ENCODE measurements at regions not wholly inside any gene's neighbourhood (a gene's known extent, or its start where the extent isn't known, plus 50 kb on each side); places are given as distances from the start of the nearest gene placed in this dataset.

GRCh38 chr1:234683861-234684632 is 74.1 kb upstream of the IRF2BP2 start:
- DNase-seq: peak; percentile 5

- no peak for DNase-seq
These were observed 73.3 kb upstream of the IRF2BP2 start for GRCh38 chr1:234683127-234683860.

DNA sequence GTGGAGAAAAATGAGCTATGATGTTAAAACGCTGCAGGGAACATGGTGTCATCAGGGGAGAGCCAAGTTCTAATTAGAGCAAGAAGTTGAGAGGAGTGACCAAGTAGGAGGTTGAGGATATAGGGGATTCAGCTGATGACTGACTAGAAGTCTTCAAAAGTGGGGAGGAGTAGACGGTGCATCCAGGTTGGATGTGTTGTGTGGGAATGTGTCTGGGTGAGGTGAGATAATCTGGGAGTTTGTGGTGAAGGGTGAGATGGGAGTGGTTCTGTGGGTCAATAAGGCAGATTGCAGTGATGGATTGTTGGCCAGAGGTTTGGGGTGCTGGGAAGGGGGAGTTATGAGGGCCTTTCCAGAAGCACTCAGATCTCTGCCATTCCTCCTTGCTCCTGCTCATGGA is 72.0 kb upstream of the IRF2BP2 start:
- DNase-seq: no peak

GRCh38 chr1:234681065-234681464 is 71.1 kb upstream of the IRF2BP2 start:
- no peak for DNase-seq

GRCh38 chr1:234680331-234680904 is 70.4 kb upstream of the IRF2BP2 start:
- no peak for DNase-seq

DNA sequence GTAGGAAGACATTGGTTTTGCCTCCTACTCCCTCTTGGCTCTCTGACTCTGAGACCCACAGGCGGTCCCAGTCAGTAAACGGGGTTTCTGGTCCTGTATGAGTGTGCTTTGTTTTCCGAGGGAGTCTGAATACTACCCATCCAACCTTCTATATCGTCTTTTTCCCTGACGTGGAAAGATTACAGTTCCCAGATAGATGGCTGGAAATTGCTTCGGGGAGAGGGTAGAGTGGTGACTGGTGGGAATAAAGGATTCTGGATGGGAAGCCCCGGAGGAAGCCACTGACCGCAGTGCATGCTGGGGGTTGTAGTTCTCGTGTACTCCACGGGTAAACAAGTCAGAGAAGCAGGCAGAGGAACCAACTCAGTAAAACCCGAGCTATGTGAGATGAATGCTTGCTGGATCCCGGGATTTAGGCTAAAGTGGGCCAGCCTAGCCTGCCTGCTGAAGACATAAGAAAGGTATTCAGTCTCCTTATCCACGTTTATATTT is 66.2 kb upstream of the IRF2BP2 start:
- peak; percentile 63 for DNase-seq

DNA sequence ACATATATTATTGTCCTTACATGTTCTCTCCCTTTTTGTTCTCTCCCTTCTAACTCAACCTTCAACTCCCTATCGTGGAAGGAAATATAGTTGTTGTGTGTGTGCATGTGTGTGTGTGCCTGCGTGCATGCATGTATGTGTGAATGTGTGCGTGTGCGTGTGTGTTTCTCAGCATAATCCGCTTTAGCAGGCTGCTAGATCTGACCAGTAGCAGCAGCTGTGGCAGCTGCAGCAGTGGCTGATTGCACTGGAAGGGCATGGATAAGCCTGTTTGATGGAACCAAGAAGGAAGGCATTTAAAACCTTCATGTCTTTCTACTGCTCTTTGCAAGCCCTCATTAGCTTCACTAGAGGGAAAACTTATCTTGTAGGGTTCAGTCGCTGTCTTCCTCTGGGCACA is 65.6 kb upstream of the IRF2BP2 start:
- DNase-seq: no peak

DNA sequence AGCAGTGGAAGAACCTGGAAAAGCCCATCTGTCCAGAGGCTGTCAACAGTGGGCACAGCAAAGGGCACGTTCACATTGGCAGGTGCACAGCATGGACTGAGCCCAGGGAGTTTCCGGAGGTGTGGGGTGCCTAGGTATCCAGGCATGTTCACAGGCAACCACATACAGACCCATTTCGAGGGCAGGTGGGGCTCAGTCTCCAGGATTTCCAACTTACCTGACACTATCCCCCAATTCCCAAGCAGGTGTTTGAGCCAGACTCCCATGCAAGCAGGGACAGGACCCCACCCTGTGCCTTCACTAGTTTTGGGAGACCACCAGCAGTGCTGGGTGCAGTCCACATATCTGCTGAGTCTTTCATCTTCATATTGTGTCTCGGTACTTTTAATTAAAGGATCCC is 65.0 kb upstream of the IRF2BP2 start:
- no peak for DNase-seq

GRCh38 chr1:234674218-234674815 is 64.3 kb upstream of the IRF2BP2 start:
- DNase-seq: no peak

GRCh38 chr1:234672349-234673135 is 62.6 kb upstream of the IRF2BP2 start:
- no peak for DNase-seq

DNA sequence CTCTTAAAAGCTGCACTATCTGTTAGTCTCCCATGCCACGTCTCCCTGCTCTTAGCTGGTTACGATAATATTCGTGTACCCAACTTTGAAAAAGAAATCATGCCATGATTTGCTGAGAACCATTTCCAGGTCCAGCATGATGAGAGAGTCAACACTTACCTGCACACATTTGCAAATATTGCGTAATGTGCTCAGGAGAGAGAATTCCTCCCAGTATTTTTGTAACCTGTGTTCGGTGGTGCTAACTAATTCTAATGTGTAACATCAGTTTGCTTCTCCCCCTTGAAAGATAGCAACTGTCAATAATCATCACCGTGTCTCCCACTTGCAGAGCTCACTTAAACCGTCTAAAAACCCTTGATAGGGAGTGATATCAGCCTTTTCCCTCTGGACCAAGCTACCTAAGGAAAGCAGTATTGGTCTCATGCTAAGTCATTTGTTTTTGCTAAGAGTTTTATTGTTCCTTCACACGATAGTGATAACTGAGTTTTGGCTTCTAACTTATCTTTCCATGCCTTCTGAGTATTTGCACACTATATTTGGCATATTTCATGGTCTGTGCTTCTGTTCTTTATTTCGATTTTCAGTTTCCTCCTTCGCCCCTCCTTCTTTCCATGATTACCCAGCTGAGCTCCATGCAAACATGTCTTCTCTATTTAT is 61.1 kb upstream of the IRF2BP2 start:
- DNase-seq: no peak

- DNase-seq: no peak
These were observed 59.5 kb upstream of the IRF2BP2 start for GRCh38 chr1:234669499-234669898.

- no peak for DNase-seq
These were observed 58.6 kb upstream of the IRF2BP2 start for GRCh38 chr1:234668577-234668955.

DNA sequence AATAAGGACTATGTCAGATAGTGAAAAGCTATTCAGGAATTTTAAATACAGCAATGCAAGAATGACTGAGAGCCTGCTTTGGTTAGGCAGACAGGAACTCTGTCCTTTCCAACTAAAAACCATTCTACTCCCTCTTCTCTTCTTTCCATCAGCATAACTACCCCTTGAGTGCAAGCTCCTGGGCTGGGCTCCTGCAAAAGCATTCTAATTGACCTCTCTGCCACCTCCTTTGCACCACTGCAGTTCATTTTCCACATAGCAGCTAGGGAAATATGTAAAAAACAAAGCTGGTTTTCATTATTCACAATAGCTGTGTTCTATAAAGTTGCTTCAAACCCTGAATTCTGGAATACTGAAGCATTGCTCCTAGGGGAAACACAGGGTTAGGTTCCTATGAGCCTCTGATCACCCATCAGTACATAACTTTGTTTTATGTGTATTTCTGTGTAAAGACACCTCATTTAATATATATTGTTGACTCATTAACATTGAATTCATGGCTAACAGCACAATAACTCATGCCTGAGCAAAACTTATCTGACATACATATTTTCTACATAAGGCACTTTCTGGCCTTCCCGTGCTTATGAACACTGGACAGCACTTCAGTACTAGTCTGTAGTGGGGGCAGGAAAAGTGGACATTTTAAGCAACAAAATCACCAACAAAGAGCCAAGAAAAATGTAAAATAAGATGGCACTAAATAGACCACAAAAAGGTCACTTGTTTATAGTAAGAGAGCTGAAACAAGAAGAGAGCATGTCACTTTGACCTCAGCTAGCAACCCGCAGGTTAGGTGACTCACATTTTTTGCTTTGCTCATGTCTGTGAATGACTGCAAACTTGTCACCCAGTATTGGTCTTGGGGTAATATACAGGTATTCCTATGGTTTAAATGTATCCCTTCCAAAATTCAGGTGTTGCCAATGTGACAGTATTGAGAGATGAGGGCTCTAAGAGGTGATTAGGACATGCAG is 57.9 kb upstream of the IRF2BP2 start:
- DNase-seq: peak; percentile 11

- no peak for DNase-seq
These were observed 56.8 kb upstream of the IRF2BP2 start for GRCh38 chr1:234666761-234667160.

GRCh38 chr1:234665975-234666605 is 56.1 kb upstream of the IRF2BP2 start:
- DNase-seq: no peak

DNA sequence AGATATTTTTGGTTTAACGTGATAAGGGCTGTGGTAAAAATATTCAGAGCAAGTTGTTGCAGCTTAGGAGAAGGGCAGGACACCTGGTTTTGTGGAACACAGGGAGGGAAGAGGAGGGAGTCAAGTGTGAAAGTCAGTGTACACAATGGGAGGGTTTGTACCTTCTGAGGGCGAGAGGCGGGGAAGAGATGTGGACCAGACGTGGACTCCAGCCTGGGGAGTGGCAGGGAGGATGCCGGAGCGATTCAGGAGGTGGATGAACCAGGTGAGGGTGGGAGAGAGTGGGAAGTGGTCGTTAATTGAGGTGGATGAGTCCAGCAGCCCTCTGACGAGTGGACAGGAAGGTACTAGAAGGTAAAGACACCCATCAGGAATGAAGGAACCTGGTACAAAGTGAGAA is 52.2 kb upstream of the IRF2BP2 start:
- no peak for DNase-seq

DNA sequence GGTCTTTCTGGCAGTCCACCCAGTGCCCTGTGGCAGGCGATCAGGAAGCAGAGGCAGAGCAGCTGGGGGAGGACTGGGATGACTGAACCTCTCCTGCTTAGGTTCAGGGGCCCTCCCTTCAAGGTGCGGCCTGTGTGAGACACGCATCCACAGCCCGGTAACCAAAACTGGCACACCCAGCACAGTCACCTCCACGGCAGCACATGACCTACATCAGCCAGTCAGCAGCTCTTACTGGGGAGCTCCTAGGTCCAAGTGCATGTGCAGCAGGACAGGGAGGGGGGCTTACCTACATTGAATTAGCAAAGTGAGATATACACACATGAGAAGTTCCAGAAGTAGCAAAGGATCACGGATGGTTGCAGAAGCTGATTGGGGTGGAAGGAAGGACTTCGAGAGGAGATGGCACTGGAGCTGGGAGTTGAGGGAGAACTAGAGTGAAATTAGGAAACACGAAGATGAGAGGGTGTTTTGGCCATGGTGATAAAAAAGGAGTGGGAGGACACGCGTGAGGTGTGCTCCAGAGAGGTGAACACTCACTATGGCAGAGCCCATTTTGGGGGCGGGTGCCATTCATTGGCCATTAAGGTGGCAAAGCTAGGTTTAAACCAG is 51.4 kb upstream of the IRF2BP2 start:
- DNase-seq: no peak

DNA sequence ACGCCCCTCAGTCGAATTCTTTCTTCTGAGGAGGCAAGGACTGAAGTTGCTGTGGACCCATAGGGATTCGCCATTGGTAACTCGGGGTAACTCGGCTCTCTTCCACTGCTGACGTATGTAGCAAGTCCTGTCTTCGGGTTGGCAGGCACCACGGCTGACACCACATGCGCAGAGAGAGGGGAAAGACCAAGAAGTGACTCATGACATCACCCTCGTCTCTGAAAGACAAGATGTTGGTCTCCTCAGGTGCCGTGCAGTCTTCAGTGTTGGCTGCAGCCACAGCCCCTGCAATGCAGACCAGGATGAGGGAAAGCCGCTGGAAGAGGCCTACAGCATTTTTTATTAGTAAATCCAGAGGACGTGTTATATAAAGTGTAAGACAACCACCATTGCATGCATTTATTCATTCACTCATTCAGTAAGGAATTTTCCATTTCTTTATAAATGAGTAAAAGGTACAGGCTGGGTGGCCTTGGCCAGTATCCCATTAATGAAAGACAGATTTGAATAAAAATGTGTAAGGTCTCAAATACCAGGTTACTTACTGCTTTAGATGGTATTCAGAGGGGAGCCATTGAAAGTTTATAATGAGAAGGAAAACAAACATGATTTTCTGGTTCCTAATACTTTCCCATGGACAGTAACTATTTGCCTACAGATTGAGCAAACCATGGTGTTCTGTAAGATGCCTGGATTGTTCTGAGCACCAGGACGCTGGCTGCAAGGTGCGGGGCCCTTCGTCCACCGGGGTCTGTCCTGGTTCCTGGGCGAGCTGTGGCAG is 50.7 kb upstream of the IRF2BP2 start:
- no peak for DNase-seq
